GM19023 (cell line): ENCODE measurements at regions not wholly inside any gene's neighbourhood (a gene's known extent, or its start where the extent isn't known, plus 50 kb on each side); places are given as distances from the start of the nearest gene placed in this dataset.
"Not testable (repeated sequence)": the region's sequence is repeated elsewhere in the genome, so short reads cannot be mapped to it uniquely, and the experiment has no call there.

Source experiments
- ATAC-seq: cut with Tn5 transposase; IDR thresholded peaks from one replicate; pipeline ENCODE4 v1.9.1; 2021; ENCODE audit warnings: mild to moderate bottlenecking, moderate library complexity; ENCODE audit not compliant: unreplicated experiment

- ATAC-seq = no peak
Observed at GRCh38 chrX:74180716-74181115, 123.3 kb upstream of the ZCCHC13 start.

- ATAC-seq = no peak
Observed at GRCh38 chrX:74179990-74180389, 124.0 kb upstream of the ZCCHC13 start.

- no peak for ATAC-seq
Observed at GRCh38 chrX:74179499-74179898, 124.5 kb upstream of the ZCCHC13 start.

GRCh38 chrX:74179071-74179470 lies 124.9 kb upstream of the ZCCHC13 start:
- no peak for ATAC-seq

- no peak for ATAC-seq
Observed at GRCh38 chrX:74178536-74178935, 125.4 kb upstream of the ZCCHC13 start.

GRCh38 chrX:74171465-74171864 lies 132.5 kb upstream of the ZCCHC13 start:
- no peak for ATAC-seq

GRCh38 chrX:74162199-74162598 lies 141.8 kb upstream of the ZCCHC13 start:
- ATAC-seq = no peak

GRCh38 chrX:74160816-74161215 lies 143.2 kb upstream of the ZCCHC13 start:
- no peak for ATAC-seq

- no peak for ATAC-seq
Observed at GRCh38 chrX:74160358-74160757, 143.6 kb upstream of the ZCCHC13 start.

- no peak for ATAC-seq
Observed at GRCh38 chrX:74147439-74147838, 156.5 kb upstream of the ZCCHC13 start.

- ATAC-seq = no peak
Observed at GRCh38 chrX:74138943-74139342, 165.0 kb upstream of the ZCCHC13 start.

- no peak for ATAC-seq
Observed at GRCh38 chrX:74133156-74133796, 170.7 kb upstream of the ZCCHC13 start.

GRCh38 chrX:74132280-74132679 lies 171.7 kb upstream of the ZCCHC13 start:
- ATAC-seq = no peak

GRCh38 chrX:74119016-74119910 lies 184.7 kb upstream of the ZCCHC13 start:
- ATAC-seq = no peak

- no peak for ATAC-seq
Observed at GRCh38 chrX:74117962-74118902, 185.7 kb upstream of the ZCCHC13 start.

GRCh38 chrX:74111245-74111644 lies 192.7 kb upstream of the ZCCHC13 start:
- no peak for ATAC-seq

- ATAC-seq = no peak
Observed at GRCh38 chrX:74107666-74108065, 196.3 kb upstream of the ZCCHC13 start.

GRCh38 chrX:74104356-74105015 lies 199.5 kb upstream of the ZCCHC13 start:
- ATAC-seq = no peak

GRCh38 chrX:74098407-74098806 lies 205.6 kb upstream of the ZCCHC13 start:
- ATAC-seq = not testable (repeated sequence)

- ATAC-seq = no peak
Observed at GRCh38 chrX:74090049-74090448, 213.9 kb upstream of the ZCCHC13 start.
